ENCODE measurements at regions not wholly inside any gene's neighbourhood (a gene's known extent, or its start where the extent isn't known, plus 50 kb on each side); places are given as distances from the start of the nearest gene placed in this dataset.

DNA sequence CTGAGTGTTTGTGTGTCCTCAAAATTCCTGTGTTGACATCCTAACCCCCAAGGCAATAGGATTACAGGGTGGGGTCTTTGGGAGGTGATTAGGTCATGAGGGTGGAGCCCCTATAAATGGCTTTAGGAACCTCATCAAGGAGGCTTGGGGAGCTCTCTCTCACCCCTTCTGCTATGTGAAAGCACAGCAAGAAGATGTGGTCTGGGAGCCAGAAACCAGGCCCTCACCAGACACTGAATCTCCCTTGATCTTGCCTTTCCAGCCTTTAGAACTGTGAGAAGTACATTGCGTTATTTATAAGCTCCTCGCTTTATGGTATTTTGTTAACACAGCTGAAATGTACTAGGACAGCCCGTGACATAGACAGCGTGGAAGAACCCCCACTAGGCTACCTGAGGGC, 712.0 kb upstream of the SGCG start:
- peaks cover 5% of the 10 kb centered on the region for H3K9me3 ChIP-seq (replicated peaks; ENCODE audit: control insufficient read depth, insufficient read depth, low read length)
- no peaks in the 10 kb centered on the region for H3K79me2 ChIP-seq (ENCODE audit: control insufficient read depth, insufficient read depth, low read length)
- no peaks in the 10 kb centered on the region for H3K4me1 ChIP-seq (ENCODE audit: control insufficient read depth, extremely low read depth, insufficient read depth, low read length)
- H3K9ac ChIP-seq (replicated peaks; ENCODE audit: extremely low read depth, insufficient read depth, low read length) = no peak overlapping the region
- H3K27ac ChIP-seq (ENCODE audit: insufficient read depth, low read depth, low read length) = no peak overlapping the region
- dilution Hi-C loops (cut with MboI; ENCODE audit: extremely low pct_ligation_motif_present, low sequenced_read_pairs) = no loop called here
- H3K27me3 ChIP-seq (ENCODE audit: control insufficient read depth in 2 of 2, insufficient read depth in 2 of 2, low read length in 2 of 2) = no peaks in the 10 kb centered on the region
- no peak overlapping the region for H2AFZ ChIP-seq (ENCODE audit: low read depth, low read length)
- ChIA-PET CTCF (no interaction called here), POLR2A (no interaction called here)
- no peaks in the 10 kb centered on the region for H4K20me1 ChIP-seq (replicated peaks; ENCODE audit: control insufficient read depth, extremely low read depth, insufficient read depth, low read length)
- no peaks in the 10 kb centered on the region for H3K36me3 ChIP-seq (ENCODE audit: control insufficient read depth in 2 of 2, extremely low read depth in 1 of 2, insufficient read depth in 2 of 2, low read length in 2 of 2)
- no peaks in the 10 kb centered on the region for H3K9me1 ChIP-seq (replicated peaks; ENCODE audit: control insufficient read depth, extremely low read depth, insufficient read depth, low read length)
- no peak overlapping the region for H3K4me3 ChIP-seq (replicated peaks in 1 of 3; ENCODE audit: insufficient read depth in 1 of 3, low read depth in 1 of 3, low read length in 3 of 3)
- no peak for FAIRE-seq
- DNase-seq (ENCODE audit: low read depth, low spot score) = no peak
- no peak overlapping the region for H3K4me2 ChIP-seq (ENCODE audit: insufficient read depth, low read length)
- no TSS peak for BruUV-seq (replicated peaks)
- intact Hi-C loops (cut with micrococcal nuclease) = no loop called here
- TF ChIP-seq, protein P1, sequence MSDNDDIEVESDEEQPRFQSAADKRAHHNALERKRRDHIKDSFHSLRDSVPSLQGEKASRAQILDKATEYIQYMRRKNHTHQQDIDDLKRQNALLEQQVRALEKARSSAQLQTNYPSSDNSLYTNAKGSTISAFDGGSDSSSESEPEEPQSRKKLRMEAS (IDR thresholded peaks at IDR 0.05; ENCODE audit: insufficient read depth, insufficient read length) = no peak
- TF ChIP-seq, protein P2, sequence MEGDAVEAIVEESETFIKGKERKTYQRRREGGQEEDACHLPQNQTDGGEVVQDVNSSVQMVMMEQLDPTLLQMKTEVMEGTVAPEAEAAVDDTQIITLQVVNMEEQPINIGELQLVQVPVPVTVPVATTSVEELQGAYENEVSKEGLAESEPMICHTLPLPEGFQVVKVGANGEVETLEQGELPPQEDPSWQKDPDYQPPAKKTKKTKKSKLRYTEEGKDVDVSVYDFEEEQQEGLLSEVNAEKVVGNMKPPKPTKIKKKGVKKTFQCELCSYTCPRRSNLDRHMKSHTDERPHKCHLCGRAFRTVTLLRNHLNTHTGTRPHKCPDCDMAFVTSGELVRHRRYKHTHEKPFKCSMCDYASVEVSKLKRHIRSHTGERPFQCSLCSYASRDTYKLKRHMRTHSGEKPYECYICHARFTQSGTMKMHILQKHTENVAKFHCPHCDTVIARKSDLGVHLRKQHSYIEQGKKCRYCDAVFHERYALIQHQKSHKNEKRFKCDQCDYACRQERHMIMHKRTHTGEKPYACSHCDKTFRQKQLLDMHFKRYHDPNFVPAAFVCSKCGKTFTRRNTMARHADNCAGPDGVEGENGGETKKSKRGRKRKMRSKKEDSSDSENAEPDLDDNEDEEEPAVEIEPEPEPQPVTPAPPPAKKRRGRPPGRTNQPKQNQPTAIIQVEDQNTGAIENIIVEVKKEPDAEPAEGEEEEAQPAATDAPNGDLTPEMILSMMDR (IDR thresholded peaks at IDR 0.05; ENCODE audit: extremely low read depth in 1 of 2, insufficient read depth in 1 of 2, low read depth in 1 of 2, low read length in 2 of 2) = no peak
- TF ChIP-seq GATA2 (IDR thresholded peaks at IDR 0.05; ENCODE audit: insufficient read depth, insufficient read length, low read depth, low read length) (no peak), FOS (IDR thresholded peaks at IDR 0.05; ENCODE audit: borderline replicate concordance, insufficient read depth, low read length) (no peak)

DNA sequence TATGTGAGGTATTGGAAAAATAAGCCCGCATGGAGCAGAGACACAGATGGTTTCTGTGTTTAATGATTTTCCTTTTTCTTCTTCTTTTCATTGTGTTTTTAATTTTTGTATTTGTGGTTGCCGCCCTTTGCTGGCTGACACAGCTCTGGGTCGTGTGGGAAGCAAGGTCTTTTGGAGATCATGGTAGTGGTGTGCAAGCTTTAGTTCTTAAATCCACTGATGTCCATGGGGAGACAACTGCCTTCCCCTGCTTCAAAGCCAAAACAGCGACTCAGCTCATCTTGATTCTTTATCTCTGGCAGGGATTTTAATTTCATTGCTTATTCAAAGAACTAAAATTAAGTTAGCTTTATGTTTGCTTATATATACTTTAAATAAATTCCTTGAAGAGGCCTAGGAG, 711.3 kb upstream of the SGCG start:
- FAIRE-seq (no peak), DNase-seq (ENCODE audit: low read depth, low spot score) (no peak)
- Histone ChIP-seq H3K4me3 (replicated peaks in 1 of 3; ENCODE audit: insufficient read depth in 1 of 3, low read depth in 1 of 3, low read length in 3 of 3) (no peak overlapping the region), H3K36me3 (ENCODE audit: control insufficient read depth in 2 of 2, extremely low read depth in 1 of 2, insufficient read depth in 2 of 2, low read length in 2 of 2) (no peaks in the 10 kb centered on the region), H3K79me2 (ENCODE audit: control insufficient read depth, insufficient read depth, low read length) (no peaks in the 10 kb centered on the region), H3K9ac (replicated peaks; ENCODE audit: extremely low read depth, insufficient read depth, low read length) (no peak overlapping the region), H3K4me2 (ENCODE audit: insufficient read depth, low read length) (no peak overlapping the region), H4K20me1 (replicated peaks; ENCODE audit: control insufficient read depth, extremely low read depth, insufficient read depth, low read length) (no peaks in the 10 kb centered on the region), H3K27me3 (ENCODE audit: control insufficient read depth in 2 of 2, insufficient read depth in 2 of 2, low read length in 2 of 2) (no peaks in the 10 kb centered on the region), H2AFZ (ENCODE audit: low read depth, low read length) (no peak overlapping the region), H3K9me3 (replicated peaks; ENCODE audit: control insufficient read depth, insufficient read depth, low read length) (peaks cover 2% of the 10 kb centered on the region), H3K4me1 (ENCODE audit: control insufficient read depth, extremely low read depth, insufficient read depth, low read length) (no peaks in the 10 kb centered on the region), H3K27ac (ENCODE audit: insufficient read depth, low read depth, low read length) (no peak overlapping the region), H3K9me1 (replicated peaks; ENCODE audit: control insufficient read depth, extremely low read depth, insufficient read depth, low read length) (no peaks in the 10 kb centered on the region)
- no TSS peak for BruUV-seq (replicated peaks)
- intact Hi-C loops (cut with micrococcal nuclease) (no loop called here), dilution Hi-C loops (cut with MboI; ENCODE audit: extremely low pct_ligation_motif_present, low sequenced_read_pairs) (no loop called here)
- ChIA-PET CTCF (no interaction called here), POLR2A (no interaction called here)
- no peak for TF ChIP-seq MYC (IDR thresholded peaks at IDR 0.05; ENCODE audit: low read depth, low read length)
- TF ChIP-seq, protein P1 (IDR thresholded peaks at IDR 0.05; ENCODE audit: insufficient read depth, insufficient read length) = no peak

All from endothelial cell of umbilical vein (primary cell).